ENCODE measurements at regions not wholly inside any gene's neighbourhood (a gene's known extent, or its start where the extent isn't known, plus 50 kb on each side); places are given as distances from the start of the nearest gene placed in this dataset.

- H3K27ac ChIP-seq (ENCODE audit: low read depth in 2 of 2, low read length in 1 of 2): no peak overlapping the region
- H4K20me1 ChIP-seq (ENCODE audit: insufficient read depth): no peaks in the 10 kb centered on the region
- H3K9me2 ChIP-seq: no peaks in the 10 kb centered on the region
- DNase-seq: no peak
- POLR2A ChIA-PET: no interaction called here
- no peaks in the 10 kb centered on the region for H3K36me3 ChIP-seq (replicated peaks in 1 of 2; ENCODE audit: control insufficient read depth in 1 of 2, insufficient read depth in 2 of 2, low read length in 1 of 2)
- no peak overlapping the region for H3K9ac ChIP-seq
- H3K4me3 ChIP-seq (ENCODE audit: low read depth in 2 of 2, low read length in 1 of 2): no peak overlapping the region
- no peak overlapping the region for H3K4me2 ChIP-seq
- H3K4me1 ChIP-seq (ENCODE audit: control insufficient read depth in 1 of 2, insufficient read depth in 2 of 2, low read depth in 1 of 2, low read length in 1 of 2): no peaks in the 10 kb centered on the region
- TF ChIP-seq ELF1 (IDR thresholded peaks at IDR 0.05): no peak
- TF ChIP-seq EP300 (IDR thresholded peaks at IDR 0.05; ENCODE audit: borderline replicate concordance in 1 of 2, low read depth in 1 of 2, low read length in 1 of 2): no peak
- TF ChIP-seq FOXM1 (IDR thresholded peaks at IDR 0.05; ENCODE audit: low read depth): no peak
- no peak for TF ChIP-seq RCOR1 (IDR thresholded peaks at IDR 0.05; ENCODE audit: low read length)
- TF ChIP-seq REST (IDR thresholded peaks at IDR 0.05; ENCODE audit: low read depth, low read length): no peak
- TF ChIP-seq MEF2A (IDR thresholded peaks at IDR 0.05; ENCODE audit: borderline replicate concordance, low read depth): no peak
- no peak for TF ChIP-seq FOSL2 (IDR thresholded peaks at IDR 0.05; ENCODE audit: borderline replicate concordance, low read depth)
- no peak for TF ChIP-seq NFIC (IDR thresholded peaks at IDR 0.05; ENCODE audit: borderline replicate concordance)
- no peak for TF ChIP-seq TCF12 (IDR thresholded peaks at IDR 0.05)
- TF ChIP-seq MAX (IDR thresholded peaks at IDR 0.05; ENCODE audit: low read depth): no peak
- TF ChIP-seq NRF1 (IDR thresholded peaks at IDR 0.05; ENCODE audit: low read depth, low read length): no peak
- TF ChIP-seq POLR2AphosphoS5 (IDR thresholded peaks at IDR 0.05; ENCODE audit: low read depth, low read length): no peak
- no peak for TF ChIP-seq TEAD4 (IDR thresholded peaks at IDR 0.05; ENCODE audit: borderline replicate concordance, insufficient read depth)
- no peak for TF ChIP-seq USF2 (IDR thresholded peaks at IDR 0.05; ENCODE audit: borderline replicate concordance, low read depth, low read length)
- H2AFZ ChIP-seq (ENCODE audit: low read depth): no peak overlapping the region
- CTCF ChIA-PET: interaction anchor here (0.7 kb wide), 1 partner anchor 538 kb away, joined by 3 read pairs; no protein-coding TSS in a partner anchor
- 10% methylated on average over 1 of the region's 1 CpG for WGBS (ENCODE audit: low lambda C conversion rate)
- H3K27me3 ChIP-seq (ENCODE audit: insufficient read depth): no peaks in the 10 kb centered on the region
- H3K79me2 ChIP-seq (ENCODE audit: insufficient read depth): no peaks in the 10 kb centered on the region
- H3F3A ChIP-seq (replicated peaks; ENCODE audit: insufficient read depth): no peaks in the 10 kb centered on the region
- H3K9me3 ChIP-seq: no peaks in the 10 kb centered on the region
Observed at GRCh38 chr4:66164869-66165268, 494.6 kb upstream of the EPHA5 start.

GRCh38 chr4:66160606-66161005 is 490.3 kb upstream of the EPHA5 start:
- DNase-seq: no peak
- Histone ChIP-seq H3K27me3 (ENCODE audit: insufficient read depth) (peaks cover 5% of the 10 kb centered on the region; the same call in 1 of the 2 replicates), H3K9ac (no peak overlapping the region), H3K4me1 (ENCODE audit: control insufficient read depth in 1 of 2, insufficient read depth in 2 of 2, low read depth in 1 of 2, low read length in 1 of 2) (no peaks in the 10 kb centered on the region), H3F3A (replicated peaks; ENCODE audit: insufficient read depth) (no peaks in the 10 kb centered on the region), H3K9me3 (no peaks in the 10 kb centered on the region), H3K27ac (ENCODE audit: low read depth in 2 of 2, low read length in 1 of 2) (no peak overlapping the region), H4K20me1 (ENCODE audit: insufficient read depth) (no peaks in the 10 kb centered on the region), H3K4me2 (no peak overlapping the region), H3K4me3 (ENCODE audit: low read depth in 2 of 2, low read length in 1 of 2) (no peak overlapping the region), H2AFZ (ENCODE audit: low read depth) (no peak overlapping the region), H3K9me2 (no peaks in the 10 kb centered on the region), H3K36me3 (replicated peaks in 1 of 2; ENCODE audit: control insufficient read depth in 1 of 2, insufficient read depth in 2 of 2, low read length in 1 of 2) (no peaks in the 10 kb centered on the region), H3K79me2 (ENCODE audit: insufficient read depth) (no peaks in the 10 kb centered on the region)
- TF ChIP-seq CHD2 (IDR thresholded peaks at IDR 0.05; ENCODE audit: low read length, partially characterized antibody): no peak
- no peak for TF ChIP-seq EZH2phosphoT487 (IDR thresholded peaks at IDR 0.05; ENCODE audit: borderline replicate concordance, low read depth)
- TF ChIP-seq RCOR1 (IDR thresholded peaks at IDR 0.05; ENCODE audit: low read length): no peak
- TF ChIP-seq REST (IDR thresholded peaks at IDR 0.05; ENCODE audit: low read depth, low read length): no peak
- TF ChIP-seq POLR2AphosphoS5 (IDR thresholded peaks at IDR 0.05; ENCODE audit: low read depth, low read length): no peak
- no peak for TF ChIP-seq SMC3 (IDR thresholded peaks at IDR 0.05; ENCODE audit: low read depth, low read length)
- TF ChIP-seq FOSL2 (IDR thresholded peaks at IDR 0.05; ENCODE audit: borderline replicate concordance, low read depth): no peak
- no peak for TF ChIP-seq SIN3A (IDR thresholded peaks at IDR 0.05; ENCODE audit: borderline replicate concordance, low read depth, low read length)
- ChIA-PET POLR2A (no interaction called here), CTCF (no interaction called here)
- WGBS (ENCODE audit: low lambda C conversion rate): 0% methylated on average over 1 of the region's 1 CpG

Data from SK-N-SH (cell line).